ENCODE measurements at regions not wholly inside any gene's neighbourhood (a gene's known extent, or its start where the extent isn't known, plus 50 kb on each side); places are given as distances from the start of the nearest gene placed in this dataset.

GRCh38 chr13:109684084-109684823, 102.1 kb downstream of the IRS2 start:
- ATAC-seq (replicated peaks in 1 of 4): no peak
- H3K9me3 Mint-ChIP-seq: no peaks in the 10 kb centered on the region
- POLR2A ChIA-PET: no interaction called here
- Histone ChIP-seq H3K36me3 (ENCODE audit: control insufficient read depth in 2 of 2, extremely low read depth in 1 of 2, insufficient read depth in 1 of 2, low read length in 1 of 2) (no peaks in the 10 kb centered on the region), H3K27ac (ENCODE audit: low read length) (no peak overlapping the region), H3K4me3 (ENCODE audit: control insufficient read depth in 1 of 2, extremely low read depth in 1 of 2, low read length in 1 of 2) (no peak overlapping the region), H3K4me1 (ENCODE audit: control insufficient read depth in 1 of 2, extremely low read depth in 1 of 2, insufficient read depth in 2 of 2, low read length in 2 of 2) (no peaks in the 10 kb centered on the region), H3K27me3 (replicated peaks in 1 of 2; ENCODE audit: control insufficient read depth in 2 of 2, extremely low read depth in 1 of 2, insufficient read depth in 2 of 2, low read length in 1 of 2) (peaks cover 0 to 6% of the 10 kb centered on the region in 2 experiments), H3K9me3 (no peaks in the 10 kb centered on the region)
- H3K36me3 Mint-ChIP-seq: no peaks in the 10 kb centered on the region
- peaks cover 0 to 6% (median 0%) of the 10 kb centered on the region in 3 donors for H3K4me1 Mint-ChIP-seq
- WGBS (ENCODE audit: insufficient coverage): 67% methylated on average over 1 of the region's 7 CpGs
- DNase-seq: no peak
- no peak overlapping the region for H3K27ac Mint-ChIP-seq
- H3K27me3 Mint-ChIP-seq: peaks cover 6 to 22% of the 10 kb centered on the region in 2 donors
- H3K4me3 Mint-ChIP-seq: no peak overlapping the region
- CTCF ChIA-PET: no interaction called here

DNA sequence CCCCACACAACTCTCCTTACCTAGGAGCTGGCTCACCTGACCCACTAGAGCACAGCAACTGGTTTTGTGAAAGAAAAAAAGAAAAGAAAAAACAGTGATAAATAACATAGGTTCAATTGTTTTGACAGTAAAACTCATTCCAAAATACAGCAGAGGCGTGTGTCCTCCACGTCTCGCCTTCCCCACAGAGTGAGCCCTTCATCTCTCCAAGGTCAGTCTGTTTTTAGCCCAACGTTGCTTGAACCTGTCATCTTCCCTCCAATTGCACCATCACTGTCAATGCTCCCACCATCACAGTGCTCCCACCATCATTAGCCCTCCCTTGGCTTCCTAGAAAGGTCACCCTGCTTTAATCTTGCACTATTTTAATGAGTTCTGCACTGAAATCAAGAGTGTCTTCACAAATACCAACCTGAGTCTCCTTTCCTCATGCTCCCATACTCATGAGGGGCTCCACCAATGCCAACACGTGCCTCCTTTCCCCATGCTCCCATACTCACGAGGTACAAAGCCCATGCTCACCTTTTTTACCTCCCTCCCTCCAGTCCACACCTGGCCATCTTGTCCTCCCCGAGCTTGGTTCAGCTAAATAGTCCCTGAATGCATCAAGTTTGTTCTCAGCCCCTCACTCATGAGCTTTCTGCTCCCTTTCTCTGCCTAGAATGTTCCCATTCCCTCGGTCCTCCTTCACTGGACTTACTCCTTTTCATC, 103.7 kb downstream of the IRS2 start:
- CTCF ChIA-PET: no interaction called here
- no peak overlapping the region for H3K4me3 Mint-ChIP-seq
- ATAC-seq (replicated peaks in 1 of 4) (no peak), DNase-seq (no peak)
- no peak overlapping the region for H3K27ac Mint-ChIP-seq
- no peaks in the 10 kb centered on the region for H3K9me3 ChIP-seq
- H3K36me3 ChIP-seq (ENCODE audit: control insufficient read depth in 2 of 2, extremely low read depth in 1 of 2, insufficient read depth in 1 of 2, low read length in 1 of 2): no peaks in the 10 kb centered on the region
- peaks cover 9 to 23% of the 10 kb centered on the region in 2 donors for H3K27me3 Mint-ChIP-seq
- POLR2A ChIA-PET: interaction anchor here (0.7 kb wide), 2 partner anchors 30 to 98 kb away, joined by 3 to 4 read pairs; no protein-coding TSS in a partner anchor
- no peaks in the 10 kb centered on the region for H3K36me3 Mint-ChIP-seq
- H3K27ac ChIP-seq (ENCODE audit: low read length): no peak overlapping the region
- no peaks in the 10 kb centered on the region for H3K4me1 ChIP-seq (ENCODE audit: control insufficient read depth in 1 of 2, extremely low read depth in 1 of 2, insufficient read depth in 2 of 2, low read length in 2 of 2)
- no peak overlapping the region for H3K4me3 ChIP-seq (ENCODE audit: control insufficient read depth in 1 of 2, extremely low read depth in 1 of 2, low read length in 1 of 2)
- no peaks in the 10 kb centered on the region for H3K9me3 Mint-ChIP-seq
- H3K4me1 Mint-ChIP-seq: peaks cover 0 to 6% (median 0%) of the 10 kb centered on the region in 3 donors
- 69% methylated on average over 8 of the region's 8 CpGs for WGBS (ENCODE audit: insufficient coverage)
- peaks cover 0 to 3% of the 10 kb centered on the region in 2 experiments for H3K27me3 ChIP-seq (replicated peaks in 1 of 2; ENCODE audit: control insufficient read depth in 2 of 2, extremely low read depth in 1 of 2, insufficient read depth in 2 of 2, low read length in 1 of 2)

GRCh38 chr13:109680930-109681329, 105.5 kb downstream of the IRS2 start:
- Histone ChIP-seq H3K27me3 (replicated peaks in 1 of 2; ENCODE audit: control insufficient read depth in 2 of 2, extremely low read depth in 1 of 2, insufficient read depth in 2 of 2, low read length in 1 of 2) (peaks cover 0 to 3% of the 10 kb centered on the region in 2 experiments), H3K4me1 (ENCODE audit: control insufficient read depth in 1 of 2, extremely low read depth in 1 of 2, insufficient read depth in 2 of 2, low read length in 2 of 2) (no peaks in the 10 kb centered on the region), H3K9me3 (no peaks in the 10 kb centered on the region), H3K36me3 (ENCODE audit: control insufficient read depth in 2 of 2, extremely low read depth in 1 of 2, insufficient read depth in 1 of 2, low read length in 1 of 2) (no peaks in the 10 kb centered on the region), H3K27ac (ENCODE audit: low read length) (no peak overlapping the region), H3K4me3 (ENCODE audit: control insufficient read depth in 1 of 2, extremely low read depth in 1 of 2, low read length in 1 of 2) (no peak overlapping the region)
- H3K4me1 Mint-ChIP-seq: peaks cover 0 to 6% (median 0%) of the 10 kb centered on the region in 3 donors
- peaks cover 9 to 23% of the 10 kb centered on the region in 2 donors for H3K27me3 Mint-ChIP-seq
- H3K4me3 Mint-ChIP-seq: no peak overlapping the region
- H3K9me3 Mint-ChIP-seq: no peaks in the 10 kb centered on the region
- WGBS (ENCODE audit: insufficient coverage): 51% methylated on average over 2 of the region's 4 CpGs
- ATAC-seq (replicated peaks in 1 of 4) (no peak), DNase-seq (no peak)
- CTCF ChIA-PET: no interaction called here
- H3K36me3 Mint-ChIP-seq: no peaks in the 10 kb centered on the region
- no peak overlapping the region for H3K27ac Mint-ChIP-seq
- POLR2A ChIA-PET: no interaction called here

GRCh38 chr13:109680288-109680687, 106.1 kb downstream of the IRS2 start:
- WGBS (ENCODE audit: insufficient coverage): 77% methylated on average over 4 of the region's 4 CpGs
- H3K9me3 Mint-ChIP-seq: no peaks in the 10 kb centered on the region
- peaks cover 0 to 2% of the 10 kb centered on the region in 2 experiments for H3K27me3 ChIP-seq (replicated peaks in 1 of 2; ENCODE audit: control insufficient read depth in 2 of 2, extremely low read depth in 1 of 2, insufficient read depth in 2 of 2, low read length in 1 of 2)
- H3K9me3 ChIP-seq: no peaks in the 10 kb centered on the region
- ChIA-PET CTCF (no interaction called here), POLR2A (no interaction called here)
- no peak overlapping the region for H3K27ac ChIP-seq (ENCODE audit: low read length)
- H3K4me1 Mint-ChIP-seq: peaks cover 0 to 6% (median 0%) of the 10 kb centered on the region in 3 donors
- DNase-seq: no peak
- no peak overlapping the region for H3K4me3 Mint-ChIP-seq
- no peak overlapping the region for H3K4me3 ChIP-seq (ENCODE audit: control insufficient read depth in 1 of 2, extremely low read depth in 1 of 2, low read length in 1 of 2)
- no peak for ATAC-seq (replicated peaks in 1 of 4)
- no peaks in the 10 kb centered on the region for H3K4me1 ChIP-seq (ENCODE audit: control insufficient read depth in 1 of 2, extremely low read depth in 1 of 2, insufficient read depth in 2 of 2, low read length in 2 of 2)
- H3K27ac Mint-ChIP-seq: no peak overlapping the region
- no peaks in the 10 kb centered on the region for H3K36me3 ChIP-seq (ENCODE audit: control insufficient read depth in 2 of 2, extremely low read depth in 1 of 2, insufficient read depth in 1 of 2, low read length in 1 of 2)
- no peaks in the 10 kb centered on the region for H3K36me3 Mint-ChIP-seq
- H3K27me3 Mint-ChIP-seq: peaks cover 9 to 29% of the 10 kb centered on the region in 2 donors

- Mint-ChIP-seq H3K4me1 (peaks cover 0 to 2% (median 0%) of the 10 kb centered on the region in 3 donors), H3K27me3 (peaks cover 10 to 23% of the 10 kb centered on the region in 2 donors), H3K9me3 (no peaks in the 10 kb centered on the region), H3K36me3 (no peaks in the 10 kb centered on the region), H3K4me3 (no peak overlapping the region), H3K27ac (no peak overlapping the region)
- DNase-seq: no peak
- Histone ChIP-seq H3K9me3 (no peaks in the 10 kb centered on the region), H3K4me1 (ENCODE audit: control insufficient read depth in 1 of 2, extremely low read depth in 1 of 2, insufficient read depth in 2 of 2, low read length in 2 of 2) (no peaks in the 10 kb centered on the region), H3K4me3 (ENCODE audit: control insufficient read depth in 1 of 2, extremely low read depth in 1 of 2, low read length in 1 of 2) (no peak overlapping the region), H3K27ac (ENCODE audit: low read length) (no peak overlapping the region), H3K27me3 (replicated peaks in 1 of 2; ENCODE audit: control insufficient read depth in 2 of 2, extremely low read depth in 1 of 2, insufficient read depth in 2 of 2, low read length in 1 of 2) (no peaks in the 10 kb centered on the region), H3K36me3 (ENCODE audit: control insufficient read depth in 2 of 2, extremely low read depth in 1 of 2, insufficient read depth in 1 of 2, low read length in 1 of 2) (no peaks in the 10 kb centered on the region)
- ATAC-seq (replicated peaks in 1 of 4): no peak
- CTCF ChIA-PET: no interaction called here
- WGBS (ENCODE audit: insufficient coverage): 93% methylated on average over 2 of the region's 4 CpGs
- POLR2A ChIA-PET: no interaction called here
Measured at GRCh38 chr13:109678459-109678858, 107.9 kb downstream of the IRS2 start.

DNA sequence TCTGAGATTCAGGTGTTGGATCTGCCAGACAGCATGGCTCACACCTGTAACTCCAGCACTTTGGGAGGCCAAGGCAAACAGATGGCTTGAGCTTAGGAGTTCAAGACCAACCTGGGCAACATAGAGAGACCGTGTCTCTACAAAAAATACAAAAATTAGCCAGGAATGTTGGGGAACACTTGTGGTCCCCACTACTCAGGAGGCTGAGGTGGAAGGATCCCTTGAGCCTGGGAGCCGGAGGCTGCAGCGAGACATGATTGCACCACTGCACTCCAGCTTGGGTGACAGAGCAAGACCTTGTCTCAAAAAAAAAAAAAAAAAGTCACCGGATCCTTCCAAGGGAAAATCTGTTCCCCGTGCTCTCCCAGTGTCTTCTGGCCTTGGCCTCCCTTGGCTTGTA, 109.2 kb downstream of the IRS2 start:
- no peaks in the 10 kb centered on the region for H3K9me3 Mint-ChIP-seq
- POLR2A ChIA-PET: no interaction called here
- DNase-seq (no peak), ATAC-seq (replicated peaks in 1 of 4) (no peak)
- 77% methylated on average over 4 of the region's 5 CpGs for WGBS (ENCODE audit: insufficient coverage)
- no peaks in the 10 kb centered on the region for H3K36me3 Mint-ChIP-seq
- Histone ChIP-seq H3K27me3 (replicated peaks in 1 of 2; ENCODE audit: control insufficient read depth in 2 of 2, extremely low read depth in 1 of 2, insufficient read depth in 2 of 2, low read length in 1 of 2) (no peaks in the 10 kb centered on the region), H3K4me1 (ENCODE audit: control insufficient read depth in 1 of 2, extremely low read depth in 1 of 2, insufficient read depth in 2 of 2, low read length in 2 of 2) (no peaks in the 10 kb centered on the region), H3K9me3 (no peaks in the 10 kb centered on the region), H3K4me3 (ENCODE audit: control insufficient read depth in 1 of 2, extremely low read depth in 1 of 2, low read length in 1 of 2) (no peak overlapping the region), H3K36me3 (ENCODE audit: control insufficient read depth in 2 of 2, extremely low read depth in 1 of 2, insufficient read depth in 1 of 2, low read length in 1 of 2) (no peaks in the 10 kb centered on the region), H3K27ac (ENCODE audit: low read length) (no peak overlapping the region)
- no peaks in the 10 kb centered on the region for H3K4me1 Mint-ChIP-seq
- peaks cover 7 to 14% of the 10 kb centered on the region in 2 donors for H3K27me3 Mint-ChIP-seq
- no peak overlapping the region for H3K27ac Mint-ChIP-seq
- CTCF ChIA-PET: no interaction called here
- no peak overlapping the region for H3K4me3 Mint-ChIP-seq
